ENCODE measurements at regions not wholly inside any gene's neighbourhood (a gene's known extent, or its start where the extent isn't known, plus 50 kb on each side); places are given as distances from the start of the nearest gene placed in this dataset.
"Not testable (repeated sequence)": the region's sequence is repeated elsewhere in the genome, so short reads cannot be mapped to it uniquely, and the experiment has no call there.

DNA sequence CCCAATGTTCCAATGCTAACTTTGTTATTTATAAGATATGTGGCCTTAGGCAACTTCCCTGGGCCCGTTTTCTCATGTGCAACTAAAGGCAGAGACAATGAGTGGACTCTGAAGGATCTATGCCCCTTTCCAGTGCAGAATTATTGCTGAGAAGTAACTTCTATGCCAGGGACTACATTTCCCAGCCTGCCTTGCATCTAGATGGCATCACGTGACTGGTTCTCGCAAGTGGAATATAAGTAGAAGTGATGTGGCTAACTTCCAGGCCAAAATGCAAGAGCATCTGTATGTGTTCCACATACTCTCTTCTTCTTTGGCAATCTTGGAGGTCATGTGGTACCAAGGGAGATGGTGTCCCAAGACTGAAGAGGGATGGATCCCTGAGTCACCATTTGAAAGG is 674.4 kb downstream of the NTRK3 start:
- peak; percentile 25 for DNase-seq (ENCODE audit: low spot score)

DNA sequence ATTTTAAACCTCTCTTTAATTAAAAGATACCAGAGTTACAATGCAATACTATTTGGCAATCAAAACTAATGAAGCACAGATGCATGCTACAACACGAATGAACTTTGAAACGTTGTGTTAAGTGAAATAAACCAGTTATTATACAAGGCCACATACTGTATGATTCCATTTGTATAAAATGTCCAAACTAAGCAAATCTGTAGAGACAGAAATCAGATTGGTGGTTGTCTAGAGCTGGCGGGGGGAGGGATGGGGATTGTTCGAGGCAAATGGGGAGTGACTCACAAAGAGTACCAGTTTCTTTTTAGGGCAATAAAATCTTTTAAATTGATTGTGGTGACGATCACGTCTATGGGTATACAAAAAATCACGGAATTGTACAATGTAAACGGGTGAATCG is 677.0 kb downstream of the NTRK3 start:
- no peak for DNase-seq (ENCODE audit: low spot score)

DNA sequence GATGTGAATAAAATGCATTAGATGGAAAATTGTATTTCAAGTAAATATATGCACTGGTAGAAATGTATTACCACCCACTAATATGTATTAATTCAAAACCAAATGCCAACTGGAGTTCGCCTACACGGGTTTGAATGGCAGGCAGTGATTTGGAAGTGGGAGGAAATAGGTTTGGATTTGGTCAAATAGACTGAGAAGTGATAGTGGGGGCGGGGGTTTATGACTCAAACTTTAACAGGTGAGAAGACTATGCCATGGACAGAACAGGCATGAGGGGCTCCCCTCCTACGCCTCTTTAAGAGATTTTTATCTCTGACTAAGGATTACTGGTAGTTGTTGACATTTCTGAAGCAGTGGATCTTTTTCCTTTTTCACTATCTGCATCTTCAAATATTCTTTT is 677.8 kb downstream of the NTRK3 start:
- DNase-seq (ENCODE audit: low spot score), result no peak

DNA sequence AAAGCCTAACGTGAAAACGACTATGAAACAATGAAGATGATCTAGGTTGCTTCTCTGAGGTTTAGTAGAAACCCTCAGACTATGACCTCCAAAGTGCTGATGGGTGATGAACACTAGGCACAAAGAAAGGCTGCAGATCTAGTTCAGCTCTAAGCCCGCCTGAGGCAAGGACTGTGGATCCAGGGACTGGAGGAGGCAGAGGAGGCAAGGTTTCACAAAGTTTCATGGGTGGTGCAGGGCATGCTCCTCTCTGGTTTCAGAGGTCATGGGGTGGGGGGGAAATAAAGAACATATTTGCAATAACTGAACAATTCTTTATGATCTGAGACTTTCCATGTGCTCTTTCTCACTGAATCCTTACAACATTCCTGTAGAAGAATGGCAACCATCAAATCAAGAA is 679.2 kb downstream of the NTRK3 start:
- DNase-seq (ENCODE audit: low spot score), result no peak

DNA sequence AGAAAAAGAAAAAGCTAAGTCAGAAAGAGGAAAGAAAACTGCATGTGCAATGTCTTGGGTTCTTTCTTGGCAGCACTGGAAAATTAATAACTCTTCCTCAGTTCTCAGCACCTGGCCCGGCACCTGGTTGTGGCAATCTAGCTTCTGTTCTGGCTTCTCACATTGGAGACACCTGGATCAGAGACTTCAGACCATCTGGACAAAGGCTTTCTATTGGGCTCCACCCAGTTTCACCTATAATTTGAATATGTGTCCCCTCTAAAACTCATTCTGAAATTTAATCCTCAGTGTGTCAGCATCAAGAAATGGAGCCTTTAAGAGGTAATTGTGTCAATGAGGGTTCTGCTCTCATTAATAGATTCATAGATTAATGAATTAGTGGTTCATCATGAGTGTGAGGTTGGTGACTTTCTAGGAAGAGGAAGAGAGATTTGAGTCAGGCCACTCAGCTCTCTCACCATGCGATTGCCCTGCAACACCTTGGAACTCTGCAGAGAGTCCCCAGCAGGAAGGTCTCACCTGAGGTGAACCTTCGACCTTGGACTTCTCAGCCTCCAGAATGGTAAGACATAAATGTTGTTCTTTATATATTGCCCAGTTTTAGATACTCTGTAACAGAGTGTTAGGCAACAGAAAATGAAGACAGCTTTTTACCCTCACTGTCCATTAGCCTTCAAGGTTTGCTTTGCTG is 679.9 kb downstream of the NTRK3 start:
- no peak for DNase-seq (ENCODE audit: low spot score)

DNA sequence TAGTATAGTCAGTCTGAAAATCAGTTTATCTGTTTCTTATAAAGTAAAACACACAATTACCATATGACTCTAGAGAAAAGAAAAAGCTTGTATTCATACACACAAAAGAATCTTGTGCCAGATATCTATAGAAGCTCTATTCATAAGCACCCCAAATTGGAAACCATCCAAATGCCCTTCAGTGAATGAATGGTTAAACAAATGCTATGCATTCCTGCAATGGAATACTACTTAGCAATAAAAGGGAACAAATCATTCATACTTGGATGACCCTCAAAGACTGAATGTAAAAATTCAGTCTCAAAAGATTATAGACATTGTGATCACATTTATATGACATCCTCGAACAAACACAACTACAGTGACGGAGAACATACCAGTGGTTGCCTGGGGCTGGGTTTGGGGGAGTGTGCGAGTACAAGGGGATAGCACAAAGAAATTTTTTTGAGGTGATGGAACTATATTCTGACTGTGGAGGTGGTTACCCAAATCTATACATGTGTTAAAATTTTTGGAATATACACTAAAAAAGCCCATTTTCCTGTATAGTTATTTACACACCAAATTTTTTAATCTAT is 680.6 kb downstream of the NTRK3 start:
- no peak for DNase-seq (ENCODE audit: low spot score)

DNA sequence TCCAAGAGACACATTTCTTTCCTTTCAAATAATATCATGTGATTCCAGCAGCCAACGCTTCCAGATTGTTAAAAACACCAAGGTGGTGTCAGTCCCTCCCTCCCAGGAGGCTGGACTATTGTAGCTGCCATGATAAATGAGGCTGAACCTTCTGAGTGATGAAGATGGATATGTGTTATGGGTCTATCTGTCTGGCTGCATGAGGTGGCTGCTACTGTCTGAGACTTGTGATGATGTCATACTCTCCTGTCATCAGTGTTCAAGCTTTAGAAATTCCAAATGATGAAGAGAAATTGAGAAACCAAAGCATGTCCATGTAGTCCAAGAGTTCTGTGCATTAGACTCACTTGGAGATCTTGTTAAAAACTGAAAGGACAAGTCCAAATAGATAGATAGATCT is 683.0 kb downstream of the NTRK3 start:
- DNase-seq (ENCODE audit: low spot score), result no peak

DNA sequence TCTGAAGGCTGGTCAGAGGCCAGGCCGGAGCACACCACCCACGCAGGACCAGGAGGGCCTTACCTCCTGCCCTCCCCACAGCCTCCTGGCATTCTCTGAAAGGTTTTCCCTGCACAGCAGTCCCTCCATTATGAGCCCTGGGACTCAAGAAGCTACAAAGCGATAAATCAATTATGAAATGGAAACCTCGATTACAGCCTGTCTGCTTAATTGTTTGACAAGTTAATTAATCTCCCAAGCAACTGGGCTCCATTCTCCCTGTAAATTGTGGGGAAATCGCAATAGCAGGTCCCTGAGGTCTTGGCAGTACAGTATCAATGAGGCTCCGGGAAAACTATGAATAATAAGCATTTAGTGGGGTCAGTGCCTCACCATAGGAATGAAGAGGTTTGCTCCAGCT is 683.5 kb downstream of the NTRK3 start:
- DNase-seq (ENCODE audit: low spot score), result peak; percentile 35

DNA sequence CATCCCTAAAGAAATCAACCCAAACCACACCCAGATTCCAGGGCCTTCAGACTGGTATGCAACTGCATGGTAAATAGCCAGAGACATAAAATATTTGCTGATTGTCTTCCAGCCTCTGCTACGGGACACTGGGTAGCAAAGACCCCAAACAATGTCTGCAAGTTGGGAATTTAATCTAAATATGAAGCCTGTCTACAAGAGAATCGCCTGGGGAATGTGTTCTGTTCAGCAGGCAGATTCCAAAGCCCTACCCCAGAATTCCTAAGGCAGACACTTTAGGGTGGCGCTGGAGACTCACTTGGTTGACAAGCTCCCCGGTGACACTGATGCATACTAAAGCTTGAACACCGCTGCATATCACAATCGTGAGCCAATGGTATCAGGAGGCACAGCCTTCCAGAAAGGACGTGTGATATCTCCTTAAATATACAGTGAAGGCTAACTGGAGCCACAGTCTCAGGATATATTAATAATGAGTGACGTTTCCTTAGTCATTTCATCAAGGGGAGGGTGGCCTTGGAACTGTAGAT is 684.1 kb downstream of the NTRK3 start:
- no peak for DNase-seq (ENCODE audit: low spot score)

DNA sequence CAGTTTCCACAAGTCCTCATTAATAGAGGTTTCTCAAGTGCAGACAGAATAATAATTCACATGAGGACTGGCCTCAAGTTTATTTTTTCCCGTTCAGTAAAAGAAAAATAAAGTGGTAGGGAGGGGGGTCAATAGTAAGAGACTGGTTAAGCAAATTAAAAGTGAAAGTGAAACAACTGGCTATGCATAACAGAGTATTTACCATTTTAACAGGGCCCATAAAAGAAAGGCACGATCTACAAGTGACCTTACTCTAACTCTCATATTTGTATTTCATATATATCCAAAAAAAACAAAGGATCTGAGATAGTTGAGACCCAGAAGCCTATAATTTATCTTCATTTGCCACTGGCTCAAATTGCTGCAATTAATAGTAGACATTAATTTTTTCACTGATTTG is 686.3 kb downstream of the NTRK3 start:
- DNase-seq (ENCODE audit: low spot score), result no peak

DNA sequence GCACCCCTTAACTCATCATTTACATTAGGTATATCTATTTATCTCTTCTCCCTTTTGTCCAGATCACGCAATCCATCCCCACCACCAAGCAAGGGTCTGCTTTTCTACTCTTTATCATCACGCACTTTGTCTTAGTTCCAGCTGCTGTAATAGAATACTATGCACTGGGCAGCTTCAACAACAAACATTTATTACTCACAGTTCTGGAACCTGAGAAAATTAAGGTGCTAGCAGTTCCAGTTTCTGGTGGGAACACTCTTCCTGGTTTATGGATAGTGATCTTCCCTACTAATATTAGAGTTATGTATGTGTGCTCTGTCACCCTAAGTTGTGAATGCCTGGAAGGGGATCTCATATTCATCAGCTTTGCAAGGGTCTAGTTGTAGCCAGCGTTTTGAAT is 687.0 kb downstream of the NTRK3 start:
- no peak for DNase-seq (ENCODE audit: low spot score)

DNA sequence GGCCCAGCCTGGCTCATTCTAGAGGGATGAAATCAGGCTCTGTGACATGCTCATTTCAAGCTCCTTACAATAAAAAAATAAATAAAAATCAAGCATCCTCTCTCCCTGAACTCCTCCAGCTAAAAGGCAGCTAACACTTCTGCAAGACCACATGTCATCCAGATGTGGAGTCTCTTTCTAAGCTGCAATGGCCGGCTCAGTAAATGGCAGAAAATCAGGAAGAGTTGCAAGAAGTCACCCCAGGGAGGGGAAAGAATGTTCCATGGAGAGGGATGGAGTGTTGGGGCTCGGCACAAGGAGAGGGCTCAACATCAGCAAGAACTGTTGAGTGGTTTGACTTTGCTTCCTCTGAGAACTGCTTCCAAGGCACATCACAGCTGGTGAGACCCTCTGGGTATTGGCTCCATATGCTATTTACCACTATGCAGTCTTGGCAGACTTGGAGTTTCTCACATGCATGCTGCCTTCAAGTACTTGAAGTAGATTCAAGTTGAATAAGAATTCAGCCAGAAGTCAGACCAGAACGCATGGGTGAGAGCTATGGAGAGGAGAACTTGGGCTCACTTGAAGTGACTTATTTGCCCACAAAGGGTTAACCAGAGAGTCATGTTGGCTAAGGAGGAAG is 689.0 kb downstream of the NTRK3 start:
- no peak for DNase-seq (ENCODE audit: low spot score)

DNA sequence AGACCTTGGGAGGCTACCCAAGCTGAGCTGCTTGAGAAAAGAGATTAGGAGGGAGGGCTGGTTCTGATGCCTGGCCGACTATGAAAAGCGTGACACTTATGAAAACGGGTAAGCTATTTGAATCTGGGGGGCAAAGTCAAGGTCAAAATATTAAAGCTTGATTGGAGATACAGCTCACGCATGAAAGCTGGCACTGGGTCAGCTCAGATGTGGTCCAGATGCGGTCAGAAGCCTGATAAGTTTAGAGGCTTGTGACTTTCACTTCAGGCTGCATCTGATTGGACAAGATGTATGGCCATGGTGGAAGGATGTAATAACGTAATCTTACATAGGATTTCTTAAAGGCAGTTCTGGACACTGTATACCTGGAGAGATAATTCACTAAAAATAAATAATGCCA is 690.3 kb downstream of the NTRK3 start:
- DNase-seq (ENCODE audit: low spot score), result no peak

DNA sequence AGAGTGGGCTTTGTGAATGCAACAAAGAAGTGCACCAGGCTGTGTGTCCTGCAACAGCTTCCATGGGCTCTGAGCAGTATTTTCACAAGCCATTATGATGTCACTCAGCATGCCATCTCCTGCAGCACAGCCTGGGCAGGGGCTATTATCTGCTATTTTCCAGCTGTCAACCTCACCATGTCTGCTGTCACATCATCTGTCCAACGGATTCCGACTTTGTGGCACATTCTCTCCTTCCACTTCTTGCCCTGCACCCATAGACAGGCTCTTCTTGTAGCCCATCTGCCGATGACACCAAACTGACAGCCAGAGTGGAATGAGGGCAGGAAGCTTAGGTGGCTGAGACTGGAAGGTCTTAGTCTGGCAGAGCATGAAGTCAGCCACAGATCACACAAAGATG is 691.9 kb downstream of the NTRK3 start:
- no peak for DNase-seq (ENCODE audit: low spot score)

DNA sequence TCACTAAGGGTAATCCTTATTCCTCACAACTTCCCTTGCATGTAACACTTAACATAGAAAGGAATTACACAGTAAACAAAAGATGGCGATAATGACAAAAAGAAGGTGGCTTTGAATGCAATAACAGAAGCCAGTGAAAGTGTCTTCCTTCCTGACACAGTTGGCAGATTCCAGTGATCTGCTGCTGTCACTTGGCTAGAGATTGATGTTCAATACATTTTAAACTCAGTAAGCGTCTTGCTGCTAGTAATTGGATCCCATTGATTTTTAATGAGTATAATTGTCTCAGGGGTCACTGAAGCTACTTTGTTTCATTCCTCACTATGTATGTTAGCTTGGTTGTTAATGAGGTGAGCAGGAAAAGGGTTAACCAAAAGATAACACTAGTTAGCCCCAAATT is 692.7 kb downstream of the NTRK3 start:
- no peak for DNase-seq (ENCODE audit: low spot score)

DNA sequence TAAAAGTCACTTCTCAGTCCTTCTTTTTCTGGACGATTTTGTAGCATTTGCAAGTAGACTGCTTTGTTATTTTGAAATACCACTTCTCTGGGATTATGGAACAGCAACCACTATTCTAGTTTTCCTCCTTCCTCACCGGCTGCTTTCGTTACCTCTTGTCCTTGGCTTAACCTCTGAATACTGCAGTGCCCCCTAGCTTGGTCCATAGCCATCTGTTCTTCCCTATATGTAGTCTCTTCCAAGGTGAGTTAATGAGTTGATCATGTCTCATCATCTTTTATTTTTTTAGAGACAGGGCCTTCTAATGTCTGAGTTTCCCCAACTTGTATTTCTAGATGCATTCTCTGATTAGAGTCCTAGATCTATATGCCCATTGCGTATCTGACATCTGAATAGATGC is 694.3 kb downstream of the NTRK3 start:
- no peak for DNase-seq (ENCODE audit: low spot score)

DNA sequence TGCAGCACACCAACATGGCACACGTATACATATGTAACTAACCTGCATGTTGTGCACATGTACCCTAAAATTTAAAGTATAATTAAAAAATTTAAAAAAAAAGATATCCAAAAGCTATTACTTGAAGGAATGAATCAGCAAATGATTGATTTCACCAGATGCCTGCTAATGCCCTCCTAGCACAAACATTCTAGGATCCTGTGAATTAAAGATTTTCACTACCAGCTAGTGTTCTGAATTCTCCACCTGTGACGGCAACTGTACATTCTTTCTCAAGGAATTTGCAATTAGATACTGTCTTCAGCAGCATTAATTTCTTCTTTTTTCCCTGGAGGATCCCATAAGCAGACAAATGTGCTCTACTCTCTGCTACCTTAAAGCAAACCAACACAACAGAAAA is 694.9 kb downstream of the NTRK3 start:
- DNase-seq (ENCODE audit: low spot score), result no peak

DNA sequence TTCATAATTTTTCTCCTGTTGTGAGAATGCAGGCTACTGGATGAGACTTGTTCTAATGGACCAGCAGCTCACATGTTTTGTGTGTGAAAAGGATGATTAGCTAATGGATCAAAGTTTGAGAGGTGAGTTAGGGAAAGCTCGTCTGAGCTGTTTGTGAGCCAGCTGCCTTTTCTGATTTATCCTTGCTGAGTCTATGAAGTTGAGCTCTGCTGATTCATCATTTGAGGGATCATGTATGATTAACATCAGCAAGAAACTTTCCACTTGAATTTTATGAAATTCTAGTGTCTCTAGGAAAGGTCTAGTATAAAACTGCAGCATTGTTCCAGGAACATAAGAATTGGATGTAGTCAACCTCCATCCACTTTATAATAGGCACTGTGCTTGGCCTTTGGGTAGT is 698.7 kb downstream of the NTRK3 start:
- DNase-seq (ENCODE audit: low spot score), result no peak

DNA sequence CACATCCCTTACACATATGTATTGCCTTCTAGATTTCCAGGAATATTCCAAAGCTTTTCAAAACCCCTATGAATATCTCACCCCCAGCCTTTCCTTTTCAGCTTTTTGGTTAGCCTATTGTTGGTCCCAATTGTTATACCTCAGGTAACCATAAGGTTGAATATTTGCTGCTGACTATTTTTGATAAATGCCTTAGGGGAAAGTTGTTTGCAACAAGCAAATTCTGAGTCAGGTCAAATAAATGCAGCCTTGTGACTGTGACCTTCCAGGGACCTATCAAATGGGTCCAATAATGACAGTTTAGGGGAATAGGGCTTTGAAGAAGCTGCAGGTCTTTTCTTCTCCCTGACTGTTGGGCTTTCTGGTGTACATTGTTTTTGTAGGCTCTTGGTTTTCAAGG is 699.7 kb downstream of the NTRK3 start:
- no peak for DNase-seq (ENCODE audit: low spot score)

DNA sequence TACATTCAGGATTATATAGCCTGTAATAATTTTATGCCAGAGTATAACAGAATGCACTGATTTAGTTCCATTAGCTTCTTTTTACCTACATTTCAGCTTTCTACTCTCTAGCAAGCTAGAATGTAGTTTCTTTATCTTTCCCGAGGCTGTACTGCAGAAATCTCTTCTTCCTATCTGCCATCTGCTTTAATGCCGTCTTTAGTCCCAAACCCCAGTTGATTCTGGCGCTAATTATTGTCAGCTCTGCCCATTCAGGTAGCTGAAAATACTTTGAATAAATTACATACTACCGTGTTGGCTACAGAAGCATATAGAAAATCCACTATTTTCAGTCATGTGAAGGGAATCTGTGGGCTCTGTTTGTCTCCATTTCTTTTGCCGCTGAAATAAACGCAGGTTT is 706.7 kb downstream of the NTRK3 start:
- no peak for DNase-seq (ENCODE audit: low spot score)

DNA sequence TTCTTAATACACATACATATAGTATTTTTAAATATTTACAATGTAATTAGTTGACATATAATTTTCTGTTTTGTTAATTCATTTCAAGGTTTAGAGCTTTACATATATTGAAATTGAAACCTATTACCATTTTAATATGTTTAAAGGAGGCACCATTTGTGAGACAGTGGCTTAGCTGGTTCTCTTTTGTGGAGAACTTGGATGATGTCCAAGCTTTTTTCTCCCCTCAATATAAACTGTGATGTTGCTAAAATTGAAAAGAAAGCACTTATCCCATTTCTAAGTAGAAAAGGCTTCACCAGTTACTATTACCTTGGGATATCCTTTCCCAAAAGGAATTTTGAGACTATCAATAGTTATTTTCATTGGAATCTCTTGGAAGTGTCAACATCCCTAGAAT is 707.2 kb downstream of the NTRK3 start:
- no peak for DNase-seq (ENCODE audit: low spot score)

DNA sequence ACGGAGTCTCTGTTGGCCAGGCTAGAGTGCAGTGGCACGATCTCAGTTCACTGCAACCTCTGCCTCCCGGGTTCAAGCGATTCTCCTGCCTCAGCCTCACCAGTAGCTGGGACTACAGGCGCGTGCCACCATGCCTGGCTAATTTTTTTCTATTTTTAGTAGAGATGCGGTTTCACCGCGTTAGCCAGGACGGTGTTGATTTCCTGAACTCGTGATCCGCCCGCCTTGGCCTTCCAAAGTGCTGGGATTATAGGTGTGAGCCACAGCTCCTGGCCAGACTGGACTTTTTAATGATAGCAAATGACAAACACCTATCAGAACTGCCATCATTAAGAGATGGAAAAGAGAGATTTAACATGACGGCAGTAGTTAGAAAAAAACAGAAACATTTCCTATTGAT is 707.9 kb downstream of the NTRK3 start:
- DNase-seq (ENCODE audit: low spot score), result not testable (repeated sequence)

DNA sequence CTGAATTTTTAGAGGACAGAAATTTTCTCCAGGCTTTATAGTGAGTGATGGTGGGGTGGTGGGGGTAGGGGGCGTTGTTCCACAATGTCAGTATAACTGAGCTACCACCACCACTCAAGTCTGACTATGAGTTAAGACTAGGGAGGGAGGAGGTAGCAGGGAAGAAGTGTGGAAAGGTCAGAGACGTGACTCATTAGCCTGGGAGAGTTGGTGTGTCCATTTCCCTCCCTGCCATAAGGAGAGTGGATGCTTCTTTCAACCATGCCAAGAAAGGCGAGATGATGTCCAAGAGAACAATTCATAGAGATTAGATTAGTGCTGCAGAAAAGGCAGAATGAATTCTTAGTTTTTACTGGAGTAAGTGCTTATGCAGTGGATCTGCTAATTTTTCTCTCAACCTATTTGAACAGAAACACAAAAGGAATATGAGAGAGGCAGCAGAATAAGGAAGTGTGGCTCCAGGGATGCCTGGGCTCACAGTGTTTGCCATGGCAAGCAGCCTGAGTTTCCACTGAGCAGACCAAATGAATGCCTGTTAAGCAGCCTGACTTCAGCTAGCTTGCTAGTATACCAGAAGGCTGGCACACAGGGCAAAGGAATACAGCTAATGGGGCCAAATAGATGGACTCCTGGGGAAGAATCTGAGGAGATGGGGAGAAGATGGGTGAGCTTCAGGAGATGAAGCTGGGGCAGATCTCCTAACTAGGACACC is 708.9 kb downstream of the NTRK3 start:
- no peak for DNase-seq (ENCODE audit: low spot score)
